Ishikawa (cell line): ENCODE measurements at regions not wholly inside any gene's neighbourhood (a gene's known extent, or its start where the extent isn't known, plus 50 kb on each side); places are given as distances from the start of the nearest gene placed in this dataset.

Source experiments
- CEBPB ChIP-seq: IDR thresholded peaks from 2 replicates; pipeline ENCODE4 v1.6.1; 2012
- CREB1 ChIP-seq: IDR thresholded peaks from 2 replicates; pipeline ENCODE4 v1.6.1; 2012; ENCODE audit warnings: low read depth
- EGR1 ChIP-seq: IDR thresholded peaks from 2 replicates; pipeline ENCODE4 v1.6.1; 2012
- EP300 ChIP-seq: IDR thresholded peaks from 2 replicates; pipeline ENCODE4 v1.6.1; 2012; ENCODE audit warnings: borderline replicate concordance
- FOXM1 ChIP-seq: IDR thresholded peaks from 2 replicates; pipeline ENCODE4 v1.6.1; 2012; ENCODE audit warnings: low read depth, borderline replicate concordance
- NFIC ChIP-seq: IDR thresholded peaks from 2 replicates; pipeline ENCODE4 v1.6.1; 2012
- RAD21 ChIP-seq: IDR thresholded peaks from 2 replicates; pipeline ENCODE4 v1.6.1; 2012; ENCODE audit warnings: low read depth
- REST ChIP-seq: IDR thresholded peaks from 2 replicates; pipeline ENCODE4 v1.6.1; 2012; ENCODE audit warnings: low read depth, mild to moderate bottlenecking
- TAF1 ChIP-seq: IDR thresholded peaks from 2 replicates; pipeline ENCODE4 v1.6.1; 2012; ENCODE audit warnings: low read depth, mild to moderate bottlenecking
- TCF12 ChIP-seq: IDR thresholded peaks from 2 replicates; pipeline ENCODE4 v1.6.1; 2012; ENCODE audit warnings: low read depth
- TEAD4 ChIP-seq: IDR thresholded peaks from 2 replicates; pipeline ENCODE4 v1.6.1; 2012
- YY1 ChIP-seq: IDR thresholded peaks from 2 replicates; pipeline ENCODE4 v1.6.1; 2012; ENCODE audit warnings: low read depth
- ZBTB7A ChIP-seq: IDR thresholded peaks from 2 replicates; pipeline ENCODE4 v1.6.1; 2012; ENCODE audit warnings: low read depth
- TF ChIP-seq, protein P1 (sequence below): IDR thresholded peaks from 2 replicates; pipeline ENCODE4 v1.6.1; 2012
- TF ChIP-seq, protein P2 (sequence below): IDR thresholded peaks from 2 replicates; pipeline ENCODE4 v1.6.1; 2012

GRCh38 chr9:87187656-87188055 is 240.3 kb upstream of the GAS1 start:
- TF ChIP-seq EP300: no peak
- no peak for TF ChIP-seq REST
- TF ChIP-seq YY1: no peak
- no peak for TF ChIP-seq TAF1
- TF ChIP-seq TCF12: no peak
- TF ChIP-seq, protein P1, sequence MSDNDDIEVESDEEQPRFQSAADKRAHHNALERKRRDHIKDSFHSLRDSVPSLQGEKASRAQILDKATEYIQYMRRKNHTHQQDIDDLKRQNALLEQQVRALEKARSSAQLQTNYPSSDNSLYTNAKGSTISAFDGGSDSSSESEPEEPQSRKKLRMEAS: no peak
- no peak for TF ChIP-seq ZBTB7A
- no peak for TF ChIP-seq NFIC
- no peak for TF ChIP-seq CREB1
- TF ChIP-seq CEBPB: no peak
- TF ChIP-seq FOXM1: no peak
- no peak for TF ChIP-seq RAD21
- TF ChIP-seq TEAD4: no peak
- TF ChIP-seq EGR1: no peak
- TF ChIP-seq, protein P2, sequence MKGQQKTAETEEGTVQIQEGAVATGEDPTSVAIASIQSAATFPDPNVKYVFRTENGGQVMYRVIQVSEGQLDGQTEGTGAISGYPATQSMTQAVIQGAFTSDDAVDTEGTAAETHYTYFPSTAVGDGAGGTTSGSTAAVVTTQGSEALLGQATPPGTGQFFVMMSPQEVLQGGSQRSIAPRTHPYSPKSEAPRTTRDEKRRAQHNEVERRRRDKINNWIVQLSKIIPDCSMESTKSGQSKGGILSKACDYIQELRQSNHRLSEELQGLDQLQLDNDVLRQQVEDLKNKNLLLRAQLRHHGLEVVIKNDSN: no peak

GRCh38 chr9:87189006-87189405 is 241.7 kb upstream of the GAS1 start:
- TF ChIP-seq ZBTB7A: no peak
- no peak for TF ChIP-seq NFIC
- TF ChIP-seq, protein P1: no peak
- TF ChIP-seq REST: no peak

DNA sequence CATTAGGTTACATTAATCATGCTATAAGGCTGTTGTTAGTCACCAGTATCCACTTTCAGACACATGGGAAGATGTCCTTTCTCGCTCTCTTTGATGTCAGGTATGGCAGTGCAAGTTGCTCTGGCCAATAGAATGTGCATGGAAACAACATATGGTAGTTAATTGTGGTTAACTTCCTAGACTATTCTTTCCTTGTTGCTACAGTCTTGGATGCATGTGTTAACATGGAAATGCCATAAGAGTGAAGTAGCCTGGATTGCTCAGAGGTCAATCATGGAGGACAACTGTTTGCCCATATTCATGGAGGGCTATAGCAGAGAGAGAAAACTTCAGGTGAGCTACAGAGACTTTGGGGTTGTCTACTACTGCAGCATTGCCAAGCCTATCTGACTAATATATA is 245.8 kb upstream of the GAS1 start:
- TF ChIP-seq TEAD4: no peak
- no peak for TF ChIP-seq FOXM1
- TF ChIP-seq ZBTB7A: no peak
- TF ChIP-seq REST: no peak
- no peak for TF ChIP-seq TCF12

- TF ChIP-seq, protein P2: no peak
- TF ChIP-seq CEBPB: no peak
- TF ChIP-seq TEAD4: no peak
- TF ChIP-seq, protein P1: no peak
- TF ChIP-seq EGR1: no peak
- no peak for TF ChIP-seq EP300
- no peak for TF ChIP-seq TCF12
- TF ChIP-seq ZBTB7A: no peak
Observed at GRCh38 chr9:87193925-87194868, 246.9 kb upstream of the GAS1 start.

GRCh38 chr9:87195306-87195705 is 248.0 kb upstream of the GAS1 start:
- TF ChIP-seq TCF12 (no peak), TAF1 (no peak)
